ENCODE measurements at regions not wholly inside any gene's neighbourhood (a gene's known extent, or its start where the extent isn't known, plus 50 kb on each side); places are given as distances from the start of the nearest gene placed in this dataset.
"Not testable (repeated sequence)": the region's sequence is repeated elsewhere in the genome, so short reads cannot be mapped to it uniquely, and the experiment has no call there.

DNA sequence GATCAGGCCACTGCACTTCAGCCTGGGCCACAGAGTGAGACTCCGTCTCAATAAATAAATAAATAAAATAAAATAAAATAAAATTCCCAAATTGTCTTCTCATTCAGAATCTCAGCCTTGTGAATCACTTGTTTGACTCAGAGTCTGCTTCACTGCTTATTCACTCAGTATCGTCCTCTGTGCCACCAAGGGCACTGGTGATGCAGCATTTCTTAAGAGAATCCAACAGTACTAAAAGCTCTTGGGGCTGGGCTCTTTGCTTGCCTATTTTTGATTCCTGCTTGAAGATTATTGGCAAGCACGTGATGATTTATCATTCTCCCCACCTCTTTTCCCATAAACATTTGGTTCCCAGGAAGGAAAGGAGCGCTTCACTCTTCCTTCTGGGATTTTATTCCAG lies 54.8 kb upstream of the HMGB1 start:
- DNase-seq (ENCODE audit: low spot score): peak; percentile 33

DNA sequence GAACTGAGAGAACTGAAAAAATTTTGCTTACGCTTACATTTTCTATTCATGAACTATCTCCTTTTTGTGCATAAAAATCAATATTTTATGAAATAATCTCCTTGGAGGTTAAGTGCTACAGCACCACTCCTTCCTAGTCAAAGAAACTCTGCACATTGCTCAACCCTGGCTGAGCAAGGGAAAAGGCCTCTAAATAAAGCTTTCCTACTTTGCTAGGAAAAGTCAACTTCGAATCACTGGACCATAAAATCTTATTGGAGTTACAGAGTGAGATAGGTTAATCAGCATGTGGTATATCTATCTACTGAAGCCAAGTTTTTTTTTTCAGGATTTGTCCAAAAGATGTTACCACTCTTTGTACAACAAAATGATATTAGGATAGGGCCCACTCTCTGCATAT lies 57.5 kb upstream of the HMGB1 start:
- no peak for DNase-seq (ENCODE audit: low spot score)

DNA sequence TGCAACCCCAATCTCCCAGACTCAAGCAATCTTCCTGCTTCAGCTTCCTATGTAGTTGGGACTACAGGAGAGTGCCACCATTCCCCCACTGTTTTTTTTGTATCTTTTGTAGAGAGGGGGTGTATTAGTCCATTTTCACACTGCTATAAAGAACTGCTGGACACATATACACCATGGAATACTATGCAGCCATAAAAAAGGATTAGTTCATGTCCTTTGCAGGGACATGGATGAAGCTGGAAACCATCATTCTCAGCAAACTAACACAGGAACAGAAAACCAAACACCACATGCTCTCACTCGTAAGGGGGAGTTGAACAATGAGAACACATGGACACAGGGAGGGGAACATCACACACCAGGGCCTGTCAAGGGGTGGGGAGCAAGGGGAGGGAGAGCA lies 58.1 kb upstream of the HMGB1 start:
- not testable (repeated sequence) for DNase-seq (ENCODE audit: low spot score)

GRCh38 chr13:30525212-30525611 lies 59.5 kb upstream of the HMGB1 start:
- DNase-seq (ENCODE audit: low spot score): not testable (repeated sequence)

- peak; percentile 16 for DNase-seq (ENCODE audit: low spot score)
Observed at GRCh38 chr13:30526612-30527495, 61.1 kb upstream of the HMGB1 start.

DNA sequence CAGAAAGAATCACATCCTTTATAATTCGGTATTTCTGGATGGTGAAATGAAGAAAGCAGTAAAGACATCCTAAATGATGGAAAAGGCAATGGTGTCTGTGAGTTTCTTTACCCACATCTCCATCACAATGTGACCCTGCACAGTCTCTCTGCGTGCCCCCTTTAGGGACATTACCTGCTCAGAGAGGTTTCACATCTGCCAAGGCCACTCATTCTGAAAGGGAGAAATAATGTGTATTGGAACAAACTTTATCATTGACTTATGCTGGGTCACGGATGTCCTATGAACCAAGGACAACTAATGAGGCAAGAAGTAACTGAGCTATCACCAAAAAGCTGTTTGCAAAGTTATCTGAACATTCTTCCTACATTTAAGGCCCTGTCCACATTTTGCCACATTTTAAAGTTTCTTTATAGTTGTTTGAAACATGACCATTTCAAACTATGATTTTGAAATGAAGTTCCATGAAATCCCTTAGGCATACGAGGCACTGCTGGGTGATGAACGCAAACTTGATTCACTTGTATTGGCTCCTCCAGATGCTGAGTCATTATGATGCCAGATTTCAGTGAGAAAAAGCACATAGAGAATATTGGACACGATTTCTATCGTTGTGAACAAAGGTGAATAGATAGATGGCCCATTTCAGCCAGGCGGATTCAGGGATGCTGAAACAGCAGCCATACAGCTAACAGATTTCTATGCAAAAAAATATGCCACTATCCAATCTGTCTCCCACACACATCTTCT lies 63.5 kb upstream of the HMGB1 start:
- DNase-seq (ENCODE audit: low spot score): no peak

DNA sequence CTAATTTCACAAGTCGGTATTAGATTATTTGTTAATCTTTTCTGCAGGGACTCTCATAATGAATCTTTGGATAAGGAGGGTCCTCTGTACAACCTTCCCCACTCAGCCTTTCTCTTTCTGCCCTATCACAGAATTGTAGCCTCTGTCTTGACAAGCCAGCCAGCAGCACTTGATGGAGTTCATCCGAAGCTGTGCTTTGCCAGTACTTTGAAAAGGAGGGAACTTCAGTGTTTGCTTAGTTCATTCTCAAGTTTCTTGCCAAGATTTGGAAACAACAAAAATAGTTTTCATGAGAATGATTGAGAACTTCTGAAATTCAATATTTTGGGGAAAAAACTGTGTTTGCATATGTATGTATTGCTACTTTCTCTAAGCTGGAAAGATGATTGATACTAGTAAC lies 69.3 kb upstream of the HMGB1 start:
- no peak for DNase-seq (ENCODE audit: low spot score)

- DNase-seq (ENCODE audit: low spot score): no peak
Observed at GRCh38 chr13:30545320-30545719, 72.4 kb upstream of the USPL1 start.

GRCh38 chr13:30548046-30548445 lies 69.7 kb upstream of the USPL1 start:
- DNase-seq (ENCODE audit: low spot score): not testable (repeated sequence)

DNA sequence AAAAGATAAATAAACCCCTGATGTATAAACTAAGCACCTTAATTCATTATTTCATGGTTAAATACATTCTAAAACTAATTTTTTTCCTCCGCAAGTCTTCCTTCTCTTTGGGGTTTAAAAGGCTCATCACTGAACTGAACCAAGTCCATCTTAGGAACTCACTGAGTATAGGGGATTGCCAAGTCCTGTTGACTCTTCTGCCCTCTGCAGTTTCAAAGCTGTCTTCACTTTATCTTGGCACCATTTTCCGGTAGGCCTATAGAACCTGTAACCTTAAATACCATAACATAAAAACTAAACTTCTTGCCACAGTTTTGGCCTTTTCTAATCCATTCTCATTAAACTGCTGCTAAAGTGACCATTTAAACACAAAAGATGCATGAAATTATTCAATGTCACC lies 66.5 kb upstream of the USPL1 start:
- DNase-seq (ENCODE audit: low spot score): peak; percentile 19

GRCh38 chr13:30552567-30552966 lies 65.2 kb upstream of the USPL1 start:
- no peak for DNase-seq (ENCODE audit: low spot score)

- DNase-seq (ENCODE audit: low spot score): no peak
Observed at GRCh38 chr13:30559274-30559673, 58.4 kb upstream of the USPL1 start.

- no peak for DNase-seq (ENCODE audit: low spot score)
Observed at GRCh38 chr13:30560212-30560611, 57.5 kb upstream of the USPL1 start.

- no peak for DNase-seq (ENCODE audit: low spot score)
Observed at GRCh38 chr13:30561511-30561910, 56.2 kb upstream of the USPL1 start.

DNA sequence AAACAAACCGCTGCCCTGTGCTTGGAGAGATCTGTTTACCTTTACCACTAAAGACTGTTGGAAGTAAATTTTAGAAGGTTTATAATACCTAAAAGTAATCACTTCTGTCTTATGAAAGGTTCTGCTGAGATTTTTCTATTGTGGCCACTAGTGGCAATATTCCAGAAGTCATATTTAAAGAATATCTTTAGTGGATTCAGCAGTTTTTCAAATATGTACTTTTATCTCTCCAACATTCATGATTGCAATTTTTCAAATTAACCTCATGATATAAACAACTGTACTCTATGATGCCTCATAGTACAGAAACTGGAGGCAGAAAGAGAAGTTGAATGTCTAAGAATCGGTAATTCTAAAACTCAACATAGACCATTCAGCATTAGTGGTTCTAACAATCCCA lies 53.2 kb upstream of the USPL1 start:
- no peak for DNase-seq (ENCODE audit: low spot score)

- DNase-seq (ENCODE audit: low spot score): no peak
Observed at GRCh38 chr13:30565658-30566057, 52.1 kb upstream of the USPL1 start.

DNA sequence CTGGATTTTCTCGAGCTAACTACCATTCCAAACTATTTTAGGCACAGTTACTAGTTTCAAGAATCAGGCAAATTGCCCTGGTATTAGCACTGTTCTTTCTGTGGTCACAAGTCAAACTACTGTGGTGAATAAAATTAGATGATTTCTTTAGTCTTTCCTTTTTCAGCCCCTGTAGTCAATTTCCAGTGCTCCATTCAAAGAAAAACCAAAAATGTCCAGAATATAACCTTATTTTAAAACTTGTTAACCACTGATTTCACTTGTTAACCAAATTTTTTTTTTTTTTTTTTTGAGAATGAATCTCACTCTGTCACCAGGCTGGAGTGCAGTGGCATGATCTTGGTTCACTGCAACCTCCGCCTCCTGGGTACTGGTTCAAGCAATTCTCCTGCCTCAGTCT lies 50.6 kb upstream of the USPL1 start:
- DNase-seq (ENCODE audit: low spot score): no peak
